ENCODE measurements at regions not wholly inside any gene's neighbourhood (a gene's known extent, or its start where the extent isn't known, plus 50 kb on each side); places are given as distances from the start of the nearest gene placed in this dataset.

DNA sequence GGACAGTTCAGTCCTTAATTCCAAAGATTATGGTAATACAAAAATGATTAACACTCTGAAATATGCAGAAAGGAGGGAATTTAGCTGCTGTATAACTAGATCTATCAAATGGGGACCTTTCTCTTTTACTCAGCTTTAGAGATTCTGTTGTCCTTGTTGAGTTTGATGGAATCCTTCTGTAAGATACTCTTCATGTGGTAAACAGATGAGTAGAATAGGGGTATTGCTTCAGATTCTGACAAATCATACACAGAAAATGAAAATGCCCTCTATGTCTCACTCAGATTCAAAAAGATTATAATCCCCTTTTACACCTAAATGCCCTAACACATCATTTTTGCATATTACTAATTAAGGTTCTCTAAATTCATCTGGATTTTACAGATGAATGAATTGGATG is 50.7 kb downstream of the ARHGAP35 start:
- DNase-seq (ENCODE audit: low read depth in 3 of 3, low spot score in 1 of 3), result no peak

DNA sequence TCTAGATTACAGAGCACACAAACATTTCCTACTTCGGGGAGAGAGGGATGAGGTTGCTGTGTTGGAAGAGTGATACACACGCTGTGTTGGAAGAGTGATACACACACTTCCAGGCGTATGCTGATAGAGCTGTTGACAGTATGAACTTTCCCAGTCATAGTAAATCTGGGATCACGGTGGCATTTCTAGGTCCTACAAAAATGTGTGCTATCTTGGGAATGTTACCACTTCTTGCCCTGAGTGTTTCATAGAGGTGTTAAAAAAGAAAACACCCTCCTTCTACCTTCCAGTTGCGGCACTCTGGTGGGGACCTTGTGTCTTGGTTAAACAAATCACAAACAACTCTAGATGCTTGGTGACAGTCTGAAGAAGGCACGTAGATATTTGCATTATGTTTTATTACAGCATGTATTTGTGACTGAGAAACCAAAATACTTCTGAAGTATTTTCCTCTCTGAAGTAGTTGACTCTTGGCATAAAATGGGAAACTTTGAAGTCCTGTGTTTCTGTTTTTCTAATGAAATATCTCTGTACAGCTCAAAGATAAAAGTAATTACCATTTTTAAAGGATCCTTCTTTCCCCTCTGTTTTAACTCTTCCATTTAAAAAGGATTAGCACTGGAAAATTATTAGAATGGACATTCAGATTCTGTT is 52.5 kb downstream of the ARHGAP35 start:
- no peak for DNase-seq (ENCODE audit: low read depth in 3 of 3, low spot score in 1 of 3)

DNA sequence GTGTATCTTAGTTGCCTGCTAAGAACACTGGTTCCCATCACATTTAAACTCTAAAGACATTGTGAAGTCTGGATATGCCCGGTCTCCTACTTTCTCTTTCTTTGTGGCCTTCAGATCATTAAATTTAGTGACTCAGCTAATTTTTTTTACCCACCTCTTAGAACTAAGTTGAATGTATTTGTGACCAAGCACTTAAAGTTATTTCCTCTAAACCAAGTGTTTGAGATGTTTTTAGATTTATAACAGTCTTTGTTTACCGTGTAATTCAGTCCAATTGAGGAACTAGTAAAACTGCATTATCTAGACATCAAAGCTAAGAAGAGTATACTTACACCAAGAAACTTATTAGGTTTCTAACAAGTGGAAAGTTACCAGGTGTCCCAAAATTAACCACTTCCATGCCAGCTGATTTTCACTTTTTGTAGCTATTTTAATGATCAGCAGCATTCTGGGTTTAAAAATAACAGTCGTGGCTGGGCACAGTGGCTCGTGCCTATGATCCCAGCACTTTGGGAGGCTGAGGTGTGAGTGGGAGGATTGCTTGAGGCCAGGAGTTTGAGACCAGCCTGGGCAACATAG is 53.1 kb downstream of the ARHGAP35 start:
- no peak for DNase-seq (ENCODE audit: low read depth in 3 of 3, low spot score in 1 of 3)

DNA sequence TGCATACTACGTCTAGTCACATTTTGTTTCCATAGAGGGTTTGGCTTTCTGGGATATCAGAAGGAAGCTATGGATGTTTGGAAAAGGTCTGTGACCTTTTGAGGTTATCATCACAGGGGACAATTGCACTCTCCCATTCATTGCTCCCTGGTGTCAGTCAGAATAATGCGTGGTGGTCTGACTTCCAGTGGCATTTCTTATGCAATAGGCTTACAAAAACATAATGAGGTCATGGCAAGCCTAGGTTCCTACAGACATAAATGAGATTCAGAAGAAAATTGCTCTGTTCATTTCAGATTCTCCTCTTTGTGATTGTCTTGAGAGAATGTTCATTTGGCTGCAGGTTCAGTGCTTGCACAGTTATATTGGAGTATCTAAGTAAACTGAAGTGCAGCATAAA is 54.6 kb downstream of the ARHGAP35 start:
- DNase-seq (ENCODE audit: low read depth in 3 of 3, low spot score in 1 of 3), result no peak

DNA sequence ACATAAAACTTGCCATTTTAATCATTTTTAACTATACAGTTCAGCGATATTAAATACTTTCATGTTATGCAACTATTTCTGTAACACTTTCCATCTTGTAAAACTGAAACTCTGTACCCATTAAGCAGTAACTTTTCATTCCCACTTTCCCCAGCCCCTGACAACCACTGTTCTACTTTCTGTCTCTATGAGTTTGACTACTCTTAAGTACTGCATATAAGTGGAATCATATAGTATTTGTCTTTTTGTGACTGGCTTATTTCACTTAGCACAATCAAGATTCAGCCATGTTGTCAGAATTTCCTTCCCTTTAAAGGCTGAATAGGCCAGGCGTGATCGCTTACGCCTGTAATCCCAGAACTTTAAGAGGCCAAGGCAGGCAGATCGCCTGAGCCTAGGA is 56.2 kb downstream of the ARHGAP35 start:
- no peak for DNase-seq (ENCODE audit: low read depth in 3 of 3, low spot score in 1 of 3)

DNA sequence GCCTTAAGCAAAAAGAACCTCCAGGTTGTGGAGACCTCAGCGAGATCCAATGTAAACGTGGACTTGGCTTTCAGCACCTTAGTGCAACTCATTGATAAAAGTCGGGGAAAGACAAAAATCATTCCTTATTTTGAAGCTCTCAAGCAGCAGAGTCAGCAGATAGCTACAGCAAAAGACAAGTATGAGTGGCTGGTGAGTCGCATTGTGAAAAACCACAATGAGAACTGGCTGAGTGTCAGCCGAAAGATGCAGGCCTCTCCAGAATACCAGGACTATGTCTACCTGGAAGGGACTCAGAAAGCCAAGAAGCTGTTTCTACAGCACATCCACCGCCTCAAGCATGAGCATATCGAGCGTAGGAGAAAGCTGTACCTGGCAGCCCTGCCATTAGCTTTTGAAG is 58.5 kb downstream of the ARHGAP35 start:
- no peak for DNase-seq (ENCODE audit: low read depth in 3 of 3, low spot score in 1 of 3)

DNA sequence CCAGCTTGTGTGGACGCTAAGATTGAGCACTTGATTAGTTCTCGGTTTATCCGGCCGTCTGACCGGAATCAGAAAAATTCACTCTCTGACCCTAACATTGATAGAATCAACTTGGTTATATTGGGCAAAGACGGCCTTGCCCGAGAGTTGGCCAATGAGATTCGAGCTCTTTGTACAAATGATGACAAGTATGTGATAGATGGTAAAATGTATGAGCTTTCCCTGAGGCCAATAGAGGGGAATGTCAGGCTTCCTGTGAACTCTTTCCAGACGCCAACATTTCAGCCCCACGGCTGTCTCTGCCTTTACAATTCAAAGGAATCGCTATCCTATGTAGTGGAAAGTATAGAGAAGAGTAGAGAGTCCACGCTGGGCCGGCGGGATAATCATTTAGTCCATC is 59.6 kb downstream of the ARHGAP35 start:
- DNase-seq (ENCODE audit: low read depth in 3 of 3, low spot score in 1 of 3), result no peak

DNA sequence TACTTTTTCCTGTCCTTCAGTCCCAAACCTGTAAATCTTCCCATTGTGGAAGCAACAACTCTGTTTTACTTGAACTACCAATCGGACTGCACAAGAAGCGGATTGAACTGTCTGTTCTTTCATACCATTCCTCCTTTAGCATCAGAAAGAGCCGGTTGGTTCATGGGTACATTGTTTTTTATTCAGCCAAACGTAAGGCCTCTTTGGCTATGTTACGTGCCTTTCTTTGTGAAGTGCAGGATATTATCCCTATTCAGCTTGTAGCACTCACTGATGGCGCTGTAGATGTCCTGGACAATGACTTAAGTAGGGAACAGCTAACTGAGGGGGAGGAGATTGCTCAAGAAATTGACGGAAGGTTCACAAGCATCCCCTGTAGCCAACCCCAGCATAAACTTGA is 60.3 kb downstream of the ARHGAP35 start:
- DNase-seq (ENCODE audit: low read depth in 3 of 3, low spot score in 1 of 3), result no peak

DNA sequence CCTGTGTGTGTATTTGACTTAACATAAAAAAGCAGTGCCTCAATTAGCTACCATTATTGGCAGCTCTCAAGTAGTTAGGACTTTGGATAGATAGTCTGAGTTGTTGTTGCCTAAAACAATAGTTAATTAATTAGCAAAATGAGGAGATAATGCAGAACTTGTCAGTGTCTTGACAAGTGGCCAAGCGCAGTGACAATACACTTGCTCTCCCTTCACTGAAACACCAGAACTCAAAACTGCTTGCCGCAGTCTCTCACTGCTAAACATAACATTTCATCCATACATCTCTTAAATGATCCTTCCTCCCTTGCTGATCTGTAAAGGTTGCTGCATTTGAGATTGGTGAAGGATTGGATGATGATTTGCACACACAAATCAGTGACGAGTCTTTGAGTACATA is 61.7 kb downstream of the ARHGAP35 start:
- DNase-seq (ENCODE audit: low read depth in 3 of 3, low spot score in 1 of 3), result no peak

DNA sequence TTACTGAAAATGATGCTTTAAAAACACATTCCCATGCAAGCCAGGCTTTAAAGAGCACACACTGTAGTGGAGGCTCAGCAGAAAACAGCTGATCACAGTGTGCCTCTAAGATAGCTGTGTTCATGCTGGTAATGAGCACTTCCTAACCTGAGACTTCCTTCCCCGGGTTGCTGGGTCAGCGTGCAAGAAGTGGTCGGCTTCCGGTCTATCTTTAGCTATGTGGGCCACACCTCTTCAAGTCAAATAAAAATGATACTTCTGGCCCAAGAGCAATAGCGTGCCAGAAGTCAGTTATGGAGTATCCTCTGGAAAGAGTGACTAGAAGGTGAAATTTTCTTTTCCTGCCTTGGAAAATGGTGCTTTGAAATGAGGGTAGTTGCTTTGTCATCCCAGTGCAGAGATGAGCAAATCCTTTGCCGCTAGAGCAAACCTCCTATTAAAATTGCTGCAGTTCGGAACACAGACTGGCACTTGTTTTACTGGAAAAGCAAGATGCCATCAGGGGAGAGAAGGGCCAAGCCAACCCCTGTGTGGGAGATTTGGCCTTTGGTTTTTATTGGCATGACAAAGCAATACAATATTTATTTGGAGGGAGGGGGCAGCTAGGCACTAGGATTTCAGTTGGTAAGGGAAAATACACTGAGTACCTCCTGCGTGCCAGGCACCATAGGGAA is 64.2 kb downstream of the ARHGAP35 start:
- DNase-seq (ENCODE audit: low read depth in 3 of 3, low spot score in 1 of 3), result no peak

DNA sequence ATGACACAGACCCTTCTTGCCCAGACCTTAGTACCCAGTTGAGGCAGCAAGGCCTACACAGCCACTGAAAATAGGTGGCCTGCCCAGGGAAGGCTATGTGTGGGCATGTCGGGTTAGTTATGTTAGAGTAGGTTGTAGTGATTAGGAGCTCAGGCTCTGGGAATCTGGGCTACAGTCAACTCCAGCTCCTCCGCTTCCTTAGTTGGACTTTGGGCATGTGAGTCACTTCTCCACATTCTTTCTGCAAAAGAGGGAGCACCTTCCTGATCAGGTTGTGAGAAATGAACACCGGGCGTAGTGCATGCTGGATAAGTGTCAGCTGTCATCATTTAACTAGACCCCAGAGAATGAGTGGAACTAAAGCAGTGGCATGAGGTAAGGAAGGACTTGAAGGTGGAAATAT is 64.8 kb downstream of the ARHGAP35 start:
- DNase-seq (ENCODE audit: low read depth in 3 of 3, low spot score in 1 of 3), result no peak

DNA sequence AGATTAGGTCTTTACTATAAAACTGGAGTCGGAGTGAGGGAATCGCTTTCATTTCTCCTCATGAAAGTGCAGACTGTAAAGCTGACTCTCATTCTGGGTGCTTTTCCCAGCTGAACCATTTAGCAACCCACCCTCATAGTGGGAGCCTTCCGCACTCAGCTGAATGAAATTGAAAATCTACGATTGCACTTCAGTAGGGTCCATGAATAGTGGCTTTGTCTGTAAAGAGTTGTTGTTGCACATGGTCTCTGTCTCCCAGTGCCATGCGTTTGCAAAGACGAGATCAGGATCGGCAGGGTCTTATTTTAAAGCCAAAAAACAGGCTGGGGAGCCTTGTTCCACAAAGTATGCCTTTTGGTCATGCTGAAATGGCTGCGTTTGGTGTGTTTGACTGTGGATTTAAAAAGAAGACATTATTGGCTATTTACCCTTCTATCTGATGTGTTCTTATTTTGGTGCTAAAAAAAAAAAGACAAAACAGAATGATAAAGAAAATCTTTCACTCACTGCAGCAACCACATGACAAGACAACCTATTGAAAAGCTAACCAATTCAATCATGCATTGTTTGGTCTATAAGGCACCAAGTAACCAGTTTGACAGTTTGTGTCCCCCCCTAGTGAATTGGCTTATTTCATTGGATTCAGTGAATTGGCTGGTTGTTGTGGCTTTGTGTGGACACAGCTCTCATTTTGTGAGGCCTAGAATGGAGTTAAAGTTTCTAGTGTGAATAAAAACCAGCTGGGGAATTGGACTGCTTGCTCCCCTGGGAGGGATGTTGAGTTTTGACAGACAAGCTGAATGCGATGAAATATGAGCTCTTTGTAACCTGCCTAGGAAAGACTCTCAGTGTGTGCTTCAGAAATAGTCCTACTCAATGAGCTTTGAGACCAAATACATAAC is 65.6 kb downstream of the ARHGAP35 start:
- no peak for DNase-seq (ENCODE audit: low read depth in 3 of 3, low spot score in 1 of 3)

DNA sequence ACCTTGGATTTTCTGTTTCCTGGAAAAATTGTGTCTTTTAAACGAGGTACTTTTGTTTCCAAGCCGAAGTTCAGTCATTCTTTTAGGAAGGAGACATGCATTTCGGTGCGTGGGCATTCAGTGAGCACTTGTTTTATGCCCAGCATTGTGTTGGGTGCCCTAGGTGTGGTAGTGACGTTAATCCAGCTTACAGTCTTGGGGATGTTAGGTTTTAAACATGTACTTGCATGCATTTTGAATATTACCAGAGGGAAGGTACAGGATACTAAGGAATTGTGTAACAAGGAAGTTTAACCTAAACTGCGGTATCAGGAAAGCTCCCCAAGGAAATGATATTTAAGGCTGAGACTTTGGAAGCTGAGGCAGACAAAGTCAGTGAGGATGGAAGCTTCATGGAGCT is 66.3 kb downstream of the ARHGAP35 start:
- DNase-seq (ENCODE audit: low read depth in 3 of 3, low spot score in 1 of 3), result no peak

DNA sequence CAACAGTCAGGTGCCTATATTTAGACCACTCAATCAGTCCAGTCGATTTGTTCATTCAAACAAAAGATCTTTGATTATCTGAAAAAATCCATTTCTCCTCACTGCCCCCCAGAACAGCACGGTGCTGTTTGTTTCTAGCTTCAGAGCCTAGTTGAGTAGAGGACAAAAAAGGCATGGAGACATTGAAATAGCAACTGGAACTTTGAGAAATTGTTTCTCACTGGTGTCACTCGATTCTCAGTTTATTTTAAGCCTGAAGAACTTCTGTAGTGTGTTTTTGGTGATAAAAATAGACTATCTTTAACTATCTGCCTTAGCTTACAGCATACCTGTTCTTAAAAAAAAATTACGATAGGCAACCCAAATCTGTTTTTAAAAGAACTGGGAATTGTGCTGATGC is 67.1 kb downstream of the ARHGAP35 start:
- no peak for DNase-seq (ENCODE audit: low read depth in 3 of 3, low spot score in 1 of 3)

DNA sequence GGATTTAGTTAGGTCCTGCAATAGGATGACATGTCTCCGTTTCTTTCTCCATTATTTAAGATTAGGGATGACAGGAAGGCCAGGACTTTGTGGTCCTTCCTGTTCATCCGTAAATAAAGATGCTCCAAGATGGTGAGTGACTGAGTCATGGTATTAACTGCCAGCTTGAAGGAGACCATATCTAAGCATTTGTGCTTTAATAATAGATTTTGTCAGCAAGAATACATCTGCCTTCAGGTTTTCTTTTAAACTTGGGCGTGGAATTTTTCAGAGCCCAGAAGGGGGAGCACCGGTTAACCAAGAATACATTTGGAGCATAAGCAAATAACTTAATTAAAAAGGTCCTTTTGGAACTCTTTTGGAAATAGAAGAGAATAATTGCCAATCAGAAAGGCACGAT is 68.2 kb downstream of the ARHGAP35 start:
- DNase-seq (ENCODE audit: low read depth in 3 of 3, low spot score in 1 of 3), result no peak

DNA sequence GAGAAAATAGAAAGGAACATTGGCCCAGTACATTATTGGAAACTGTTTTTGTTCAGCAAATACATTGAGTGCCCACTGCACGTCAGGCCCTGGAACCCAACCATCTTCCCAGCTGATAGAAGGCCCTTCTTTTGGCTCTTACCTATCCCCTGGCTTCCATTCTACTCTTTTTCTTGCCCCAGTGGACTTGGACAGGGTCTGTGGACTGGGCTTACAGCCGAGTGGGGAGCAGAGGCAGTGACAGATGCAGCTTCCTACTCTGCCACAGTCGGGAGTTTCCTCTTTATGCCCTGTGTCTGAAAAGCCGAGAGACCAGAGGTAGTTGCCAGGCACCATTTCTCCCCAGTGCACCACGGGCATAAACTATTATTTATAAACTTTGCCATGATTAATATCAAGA is 70.4 kb downstream of the ARHGAP35 start:
- DNase-seq (ENCODE audit: low read depth in 3 of 3, low spot score in 1 of 3), result no peak

DNA sequence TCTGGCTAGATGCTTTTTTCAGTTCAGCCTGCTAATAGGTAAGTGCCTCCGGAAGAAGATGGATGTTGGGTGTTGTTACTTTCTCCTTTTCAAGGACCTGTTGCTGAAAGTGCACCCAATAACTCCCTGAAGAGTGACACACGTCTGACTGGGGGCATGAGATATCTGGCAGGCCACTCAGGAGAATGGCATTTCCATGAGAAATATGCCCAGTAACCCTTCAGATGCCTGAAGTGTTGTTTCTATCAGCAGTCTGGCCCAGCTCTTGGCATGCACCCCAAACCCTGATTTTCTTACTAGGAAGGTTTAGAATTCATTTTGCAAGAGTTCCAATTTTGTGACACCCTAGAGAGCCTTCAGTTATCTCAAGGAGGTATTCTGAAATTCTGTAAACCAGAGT is 71.5 kb downstream of the ARHGAP35 start:
- DNase-seq (ENCODE audit: low read depth in 3 of 3, low spot score in 1 of 3), result no peak

DNA sequence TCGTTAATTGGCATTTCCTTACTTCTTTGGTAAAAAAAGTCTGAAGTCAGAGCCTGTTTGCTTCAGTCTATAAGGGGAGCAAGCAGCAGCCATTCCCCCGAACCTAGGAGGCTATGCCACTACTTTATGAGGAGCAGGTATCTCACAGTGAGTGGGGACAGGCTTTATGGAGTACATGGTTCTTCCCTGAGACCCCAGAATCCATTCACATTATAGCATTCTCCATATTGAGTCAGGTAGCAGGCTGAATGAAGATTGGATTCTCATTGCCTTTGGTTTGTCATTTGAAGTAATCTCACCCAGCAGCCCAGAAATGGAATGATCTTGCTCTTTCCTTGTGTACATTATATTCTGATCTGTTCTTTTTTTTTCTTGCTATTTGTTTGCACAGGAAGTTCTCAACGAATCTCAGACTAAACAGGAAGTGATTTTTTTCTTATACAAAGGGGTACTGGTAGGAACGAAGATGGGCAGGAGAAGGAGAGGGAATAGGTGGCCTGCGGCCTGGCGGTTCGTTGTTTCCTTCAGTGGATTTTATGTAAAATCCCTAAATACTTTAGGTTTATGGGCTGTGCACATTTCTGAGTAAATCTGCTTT is 74.4 kb downstream of the ARHGAP35 start:
- no peak for DNase-seq (ENCODE audit: low read depth in 3 of 3, low spot score in 1 of 3)

DNA sequence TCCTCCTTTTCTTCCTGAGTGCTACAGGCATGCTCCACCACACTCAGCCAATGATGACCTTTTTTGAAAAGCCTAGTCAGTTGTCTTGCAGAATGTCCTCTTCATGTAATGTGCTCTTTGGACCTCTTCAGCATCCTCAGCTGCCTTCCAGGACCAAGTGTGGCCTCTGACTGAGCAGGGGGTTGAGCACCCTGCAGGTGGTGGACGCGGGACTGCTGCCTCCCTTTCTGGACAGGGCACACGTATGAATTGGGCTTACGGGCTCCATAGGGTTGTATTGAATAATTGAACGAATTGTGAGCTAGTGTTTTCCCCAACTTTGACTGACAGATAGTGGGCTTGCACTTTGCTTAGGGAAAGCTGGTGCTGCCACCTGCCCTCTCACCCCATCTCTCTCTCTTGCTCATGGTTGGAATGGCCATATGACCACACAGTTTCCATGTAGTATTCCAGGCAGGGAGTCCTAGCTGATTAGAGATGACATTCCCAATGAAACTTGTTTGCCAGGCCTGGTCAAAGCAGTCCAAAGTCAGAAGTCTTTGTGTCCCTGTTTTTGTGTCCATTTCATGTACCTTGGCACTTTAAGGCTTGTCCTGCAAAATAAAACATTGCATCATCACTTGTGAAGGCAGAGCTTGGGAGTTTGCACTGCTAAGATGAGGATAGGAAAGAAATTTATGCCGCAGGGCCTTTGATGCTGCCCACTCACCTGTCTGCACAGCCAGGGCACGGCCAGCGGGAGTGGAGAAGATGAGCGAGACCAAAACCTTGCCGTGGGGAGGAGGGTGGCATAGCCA is 76.3 kb upstream of the NPAS1 start:
- no peak for DNase-seq (ENCODE audit: low read depth in 3 of 3, low spot score in 1 of 3)

DNA sequence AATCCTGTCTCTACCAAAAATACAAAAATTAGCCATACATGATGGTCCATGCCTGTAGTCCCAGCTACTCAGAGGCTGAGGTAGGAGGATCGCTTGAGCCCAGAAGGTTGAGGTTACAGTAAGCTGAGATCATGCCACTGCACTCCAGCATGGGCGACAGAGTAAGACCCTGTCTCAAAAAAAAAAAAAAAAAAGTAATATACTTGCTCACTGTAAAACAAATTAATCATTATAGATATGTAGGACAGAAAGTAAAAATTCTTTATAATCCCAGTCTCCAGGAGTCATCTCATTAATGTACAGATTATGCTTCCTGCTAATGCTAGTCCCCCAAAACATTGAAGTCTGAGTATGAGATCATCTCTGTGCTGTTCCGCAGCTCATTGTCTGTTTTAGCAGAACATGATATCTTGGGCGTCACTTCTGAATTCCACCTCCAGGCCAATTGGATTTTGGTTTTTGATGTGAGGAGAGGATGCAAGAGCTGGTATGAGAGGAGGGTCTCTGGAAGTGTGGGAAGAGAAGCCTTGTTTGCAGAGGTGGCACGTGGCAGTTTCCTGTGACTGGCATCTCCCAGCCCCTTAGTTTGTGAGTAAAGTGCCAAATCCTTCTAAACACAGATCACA is 75.4 kb upstream of the NPAS1 start:
- DNase-seq (ENCODE audit: low read depth in 3 of 3, low spot score in 1 of 3), result no peak
